IMR-90 (cell line): ENCODE measurements at regions not wholly inside any gene's neighbourhood (a gene's known extent, or its start where the extent isn't known, plus 50 kb on each side); places are given as distances from the start of the nearest gene placed in this dataset.

Source experiments
- ATAC-seq: fragments of 200-7000 bp; cut with Tn5 transposase; 2 replicates; pipeline ENCODE4 v1.9.1; 2020; ENCODE audit warnings: low read depth, mild to moderate bottlenecking, moderate library complexity
- BruUV-seq: library from RNA; stranded (reverse); fragments of 400-500 nt; replicated peaks from 2 replicates; lab custom pipeline; 2021; lab: Mats Ljungman, UMichigan
- CTCF ChIA-PET: fragments of 300-600 bp; formaldehyde crosslinking; extraction: SDS; loops from one replicate; lab custom pipeline; 2021; ENCODE audit warnings: antibody characterized with exemption; lab: Yijun Ruan, JAX
- POLR2A ChIA-PET: fragments of 300-600 bp; sonication (Branson Sonifier 250); formaldehyde crosslinking; loops from one replicate; lab custom pipeline; 2022; ENCODE audit warnings: antibody characterized with exemption; ENCODE audit not compliant: unreplicated experiment; lab: Charles Lee
- DNase-seq: peaks from one replicate; pipeline ENCODE4 v3.0.0; 2013
- H2AFZ ChIP-seq: replicated peaks from 2 replicates; pipeline ENCODE3; 2013; ENCODE audit warnings: low read length, mild to moderate bottlenecking; ENCODE audit not compliant: poor library complexity
- H2AK5ac ChIP-seq: 2 replicates; pipeline ENCODE4 v1.6.1; 2013; ENCODE audit warnings: low read depth, low read length, inconsistent platforms
- H2AK9ac ChIP-seq: replicated peaks from 2 replicates; pipeline ENCODE3; 2013; ENCODE audit warnings: mild to moderate bottlenecking, low read depth, low read length, moderate library complexity; ENCODE audit not compliant: poor library complexity
- H2BK120ac ChIP-seq: 2 replicates; pipeline ENCODE4 v1.6.1; 2013; ENCODE audit warnings: low read depth, low read length, inconsistent platforms
- H2BK15ac ChIP-seq: 3 replicates; pipeline ENCODE4 v1.6.1; 2013; ENCODE audit warnings: low read depth, low read length, inconsistent platforms
- H2BK20ac ChIP-seq: 2 replicates; pipeline ENCODE4 v1.6.1; 2013; ENCODE audit warnings: low read depth, mild to moderate bottlenecking, inconsistent platforms, low read length, moderate library complexity
- H2BK5ac ChIP-seq: 2 replicates; pipeline ENCODE4 v1.6.1; 2013; ENCODE audit warnings: mild to moderate bottlenecking, low read depth, low read length, inconsistent platforms; ENCODE audit not compliant: poor library complexity, severe bottlenecking
- H3K14ac ChIP-seq: replicated peaks from 2 replicates; pipeline ENCODE4 v1.6.1; 2013; ENCODE audit warnings: low read depth, low read length, inconsistent platforms
- H3K18ac ChIP-seq: 2 replicates; pipeline ENCODE4 v1.6.1; 2013; ENCODE audit warnings: low read depth, low read length, control low read depth
- H3K23ac ChIP-seq: 2 replicates; pipeline ENCODE4 v1.6.1; 2013; ENCODE audit warnings: low read depth, low read length, inconsistent platforms
- H3K27ac ChIP-seq: 2 replicates; pipeline ENCODE4 v1.5.1; 2013; ENCODE audit warnings: mild to moderate bottlenecking, control low read depth, low read length; ENCODE audit not compliant: insufficient read depth
- H3K27me3 ChIP-seq: 2 replicates; pipeline ENCODE4 v1.6.1; 2013; ENCODE audit warnings: low read length; ENCODE audit not compliant: control insufficient read depth, insufficient read depth
- H3K36me3 ChIP-seq: 2 replicates; pipeline ENCODE4 v1.6.1; 2013; ENCODE audit warnings: low read length, mixed read lengths; ENCODE audit not compliant: control insufficient read depth, insufficient read depth
- H3K4ac ChIP-seq: 2 replicates; pipeline ENCODE4 v1.6.1; 2013; ENCODE audit warnings: low read depth, low read length, inconsistent platforms
- H3K4me1 ChIP-seq: 2 replicates; pipeline ENCODE4 v1.6.1; 2013; ENCODE audit warnings: low read length, mixed read lengths; ENCODE audit not compliant: control insufficient read depth, insufficient read depth
- H3K4me2 ChIP-seq: 2 replicates; pipeline ENCODE4 v1.6.1; 2013; ENCODE audit warnings: low read depth, mild to moderate bottlenecking, control low read depth, low read length, moderate library complexity
- H3K4me3 ChIP-seq: 2 replicates; pipeline ENCODE4 v1.5.1; 2013; ENCODE audit warnings: low read depth, mild to moderate bottlenecking, control low read depth, low read length, moderate library complexity; ENCODE audit not compliant: insufficient read depth
- H3K56ac ChIP-seq: 2 replicates; pipeline ENCODE4 v1.6.1; 2013; ENCODE audit warnings: low read length, inconsistent platforms; ENCODE audit not compliant: insufficient read depth; ENCODE audit errors: extremely low read depth
- H3K79me1 ChIP-seq, 2 experiments: 2 replicates each; pipeline ENCODE4 v1.6.1; 2013; ENCODE audit warnings: low read length in 2 of 2, inconsistent platforms in 1 of 2, low read depth in 1 of 2
- H3K9ac ChIP-seq: 2 replicates; pipeline ENCODE4 v1.6.1; 2013; ENCODE audit warnings: low read depth, low read length, control low read depth
- H3K9me1 ChIP-seq: 2 replicates; pipeline ENCODE4 v1.6.1; 2013; ENCODE audit warnings: low read length, inconsistent platforms; ENCODE audit not compliant: insufficient read depth
- H3K9me3 ChIP-seq: 2 replicates; pipeline ENCODE4 v1.6.1; 2013; ENCODE audit warnings: low read length; ENCODE audit not compliant: control insufficient read depth, insufficient read depth
- H4K20me1 ChIP-seq: 2 replicates; pipeline ENCODE4 v1.6.1; 2013; ENCODE audit warnings: low read length, inconsistent platforms; ENCODE audit not compliant: insufficient read depth
- H4K5ac ChIP-seq: 2 replicates; pipeline ENCODE4 v1.6.1; 2013; ENCODE audit warnings: mild to moderate bottlenecking, low read depth, low read length, control low read depth
- H4K8ac ChIP-seq, 2 experiments: 2 replicates each; pipeline ENCODE4 v1.6.1; 2013; ENCODE audit warnings: low read depth in 2 of 2, low read length in 2 of 2, control low read depth in 1 of 2, inconsistent platforms in 1 of 2
- H4K91ac ChIP-seq: 2 replicates; pipeline ENCODE4 v1.6.1; 2013; ENCODE audit warnings: low read depth, low read length, inconsistent platforms; ENCODE audit not compliant: insufficient read depth
- BHLHE40 ChIP-seq: fragments of 150-350 bp; IDR thresholded peaks from 2 replicates; pipeline ENCODE4 v1.6.1; 2016; ENCODE audit warnings: mild to moderate bottlenecking, low read depth, low read length
- CEBPB ChIP-seq: IDR thresholded peaks from 2 replicates; pipeline ENCODE4 v1.6.1; 2012; ENCODE audit warnings: low read depth, low read length, improper control_type of control experiment
- CHD1 ChIP-seq: IDR thresholded peaks from 2 replicates; pipeline ENCODE4 v1.6.1; 2012; ENCODE audit warnings: low read depth, low read length, improper control_type of control experiment
- FOS ChIP-seq: fragments of 150-350 bp; IDR thresholded peaks from 2 replicates; pipeline ENCODE4 v1.6.1; 2016; ENCODE audit warnings: low read depth, low read length
- NFE2L2 ChIP-seq: fragments of 150-350 bp; IDR thresholded peaks from 2 replicates; pipeline ENCODE4 v1.6.1; 2016; ENCODE audit warnings: low read depth, mild to moderate bottlenecking, low read length
- RFX5 ChIP-seq: IDR thresholded peaks from 2 replicates; pipeline ENCODE4 v1.8.0; 2012; ENCODE audit warnings: low read depth, mild to moderate bottlenecking, low read length, moderate library complexity
- SMC3 ChIP-seq: fragments of 150-350 bp; IDR thresholded peaks from 2 replicates; pipeline ENCODE4 v1.6.1; 2016; ENCODE audit warnings: low read depth, mild to moderate bottlenecking, antibody characterized with exemption, low read length, moderate library complexity
- WGBS, 2 experiments: methylation state at CpG; one replicate each; pipeline versions ENCODE4 v1.1.5 to v1.1.7; 2013; ENCODE audit warnings: missing lambda C conversion rate in 2 of 2; ENCODE audit not compliant: insufficient read length in 1 of 2; ENCODE audit errors: extremely low coverage in 2 of 2; 5-methylcytosine and 5-hydroxymethylcytosine counted together
- dilution Hi-C: fragments of 300-500 bp; cut with HindIII; formaldehyde crosslinking; loops from one replicate; pipeline ENCODE4 v1.14.3; 2018; ENCODE audit warnings: low sequenced_read_pairs; ENCODE audit not compliant: unreplicated experiment
- in situ Hi-C: fragments of 300-500 bp; cut with MboI; formaldehyde crosslinking; loops from 3 replicates; pipeline ENCODE4 v1.14.3; 2019; ENCODE audit warnings: low sequenced_read_pairs, inconsistent platforms, mixed read lengths
- intact Hi-C: fragments of 100-400 bp; cut with micrococcal nuclease; formaldehyde crosslinking; loops from 2 replicates; pipeline ENCODE4 v1.10.0; 2022
- TF ChIP-seq, protein P1 (sequence below): conservative IDR thresholded peaks from 2 replicates; pipeline ENCODE4 v1.5.1; 2012; ENCODE audit warnings: mild to moderate bottlenecking, low read depth, low read length, improper control_type of control experiment
- TF ChIP-seq, protein P2 (sequence below): fragments of 150-350 bp; IDR thresholded peaks from 2 replicates; pipeline ENCODE4 v1.6.1; 2016; ENCODE audit warnings: low read depth, mild to moderate bottlenecking, low read length, moderate library complexity, borderline replicate concordance
- TF ChIP-seq, protein P3 (sequence below): fragments of 150-350 bp; IDR thresholded peaks from 2 replicates; pipeline ENCODE4 v1.6.1; 2017; ENCODE audit warnings: mild to moderate bottlenecking, antibody characterized with exemption, low read length, low read depth

DNA sequence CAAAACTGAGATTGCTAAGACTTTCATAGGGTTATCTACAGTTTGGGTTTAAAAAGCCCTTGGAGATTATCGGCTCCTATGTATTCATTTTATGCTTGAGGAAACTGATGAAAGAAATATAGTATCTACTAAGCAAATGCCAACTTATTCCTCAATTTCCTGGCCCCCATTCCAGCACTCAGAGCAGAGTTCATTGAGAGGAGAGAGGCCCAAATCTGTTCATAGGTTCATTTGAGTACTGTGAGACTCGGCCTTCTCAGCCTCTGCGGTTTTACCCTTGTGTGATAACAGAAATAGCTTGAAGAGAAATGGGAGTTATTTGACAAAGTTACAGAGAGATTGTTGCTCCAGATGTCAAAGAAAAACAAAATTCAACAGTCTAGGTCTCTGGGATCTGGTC, 226.7 kb upstream of the ARHGAP42 start:
- BruUV-seq: no TSS peak
- DNase-seq (no peak), ATAC-seq (no peak)
- dilution Hi-C loops: no loop called here
- H3K27ac ChIP-seq: no peak overlapping the region
- H3K36me3 ChIP-seq: no peaks in the 10 kb centered on the region
- no peaks in the 10 kb centered on the region for H3K4me1 ChIP-seq
- H3K9ac ChIP-seq: no peak overlapping the region
- no peak overlapping the region for H3K18ac ChIP-seq
- H2AFZ ChIP-seq: no peak overlapping the region
- WGBS, 2 experiments: no CpG with 5 or more reads among the region's 3 CpGs
- H4K5ac ChIP-seq: no peak overlapping the region
- H2BK20ac ChIP-seq: no peak overlapping the region
- no peak overlapping the region for H3K23ac ChIP-seq
- H3K4me2 ChIP-seq: no peak overlapping the region
- no peaks in the 10 kb centered on the region for H3K27me3 ChIP-seq
- H2BK120ac ChIP-seq: no peak overlapping the region
- intact Hi-C loops: no loop called here
- H2BK5ac ChIP-seq: no peak overlapping the region
- in situ Hi-C loops: no loop called here
- no peak overlapping the region for H3K56ac ChIP-seq
- CTCF ChIA-PET: no interaction called here
- H4K20me1 ChIP-seq: no peaks in the 10 kb centered on the region
- no peak overlapping the region for H3K4me3 ChIP-seq
- H3K14ac ChIP-seq: no peak overlapping the region
- H3K79me1 ChIP-seq: no peaks in the 10 kb centered on the region
- H3K9me3 ChIP-seq: no peaks in the 10 kb centered on the region
- no peak overlapping the region for H2AK9ac ChIP-seq
- no peak overlapping the region for H3K4ac ChIP-seq
- POLR2A ChIA-PET: no interaction called here
- no peak overlapping the region for H2AK5ac ChIP-seq
- no peak overlapping the region for H4K91ac ChIP-seq
- H2BK15ac ChIP-seq: no peak overlapping the region
- no peak for TF ChIP-seq NFE2L2
- no peak for TF ChIP-seq SMC3
- TF ChIP-seq, protein P1, sequence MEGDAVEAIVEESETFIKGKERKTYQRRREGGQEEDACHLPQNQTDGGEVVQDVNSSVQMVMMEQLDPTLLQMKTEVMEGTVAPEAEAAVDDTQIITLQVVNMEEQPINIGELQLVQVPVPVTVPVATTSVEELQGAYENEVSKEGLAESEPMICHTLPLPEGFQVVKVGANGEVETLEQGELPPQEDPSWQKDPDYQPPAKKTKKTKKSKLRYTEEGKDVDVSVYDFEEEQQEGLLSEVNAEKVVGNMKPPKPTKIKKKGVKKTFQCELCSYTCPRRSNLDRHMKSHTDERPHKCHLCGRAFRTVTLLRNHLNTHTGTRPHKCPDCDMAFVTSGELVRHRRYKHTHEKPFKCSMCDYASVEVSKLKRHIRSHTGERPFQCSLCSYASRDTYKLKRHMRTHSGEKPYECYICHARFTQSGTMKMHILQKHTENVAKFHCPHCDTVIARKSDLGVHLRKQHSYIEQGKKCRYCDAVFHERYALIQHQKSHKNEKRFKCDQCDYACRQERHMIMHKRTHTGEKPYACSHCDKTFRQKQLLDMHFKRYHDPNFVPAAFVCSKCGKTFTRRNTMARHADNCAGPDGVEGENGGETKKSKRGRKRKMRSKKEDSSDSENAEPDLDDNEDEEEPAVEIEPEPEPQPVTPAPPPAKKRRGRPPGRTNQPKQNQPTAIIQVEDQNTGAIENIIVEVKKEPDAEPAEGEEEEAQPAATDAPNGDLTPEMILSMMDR: no peak
- no peak for TF ChIP-seq FOS
- TF ChIP-seq, protein P2, sequence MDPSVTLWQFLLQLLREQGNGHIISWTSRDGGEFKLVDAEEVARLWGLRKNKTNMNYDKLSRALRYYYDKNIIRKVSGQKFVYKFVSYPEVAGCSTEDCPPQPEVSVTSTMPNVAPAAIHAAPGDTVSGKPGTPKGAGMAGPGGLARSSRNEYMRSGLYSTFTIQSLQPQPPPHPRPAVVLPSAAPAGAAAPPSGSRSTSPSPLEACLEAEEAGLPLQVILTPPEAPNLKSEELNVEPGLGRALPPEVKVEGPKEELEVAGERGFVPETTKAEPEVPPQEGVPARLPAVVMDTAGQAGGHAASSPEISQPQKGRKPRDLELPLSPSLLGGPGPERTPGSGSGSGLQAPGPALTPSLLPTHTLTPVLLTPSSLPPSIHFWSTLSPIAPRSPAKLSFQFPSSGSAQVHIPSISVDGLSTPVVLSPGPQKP: no peak
- no peak for TF ChIP-seq RFX5
- TF ChIP-seq, protein P3, sequence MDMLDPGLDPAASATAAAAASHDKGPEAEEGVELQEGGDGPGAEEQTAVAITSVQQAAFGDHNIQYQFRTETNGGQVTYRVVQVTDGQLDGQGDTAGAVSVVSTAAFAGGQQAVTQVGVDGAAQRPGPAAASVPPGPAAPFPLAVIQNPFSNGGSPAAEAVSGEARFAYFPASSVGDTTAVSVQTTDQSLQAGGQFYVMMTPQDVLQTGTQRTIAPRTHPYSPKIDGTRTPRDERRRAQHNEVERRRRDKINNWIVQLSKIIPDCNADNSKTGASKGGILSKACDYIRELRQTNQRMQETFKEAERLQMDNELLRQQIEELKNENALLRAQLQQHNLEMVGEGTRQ: no peak
- TF ChIP-seq CEBPB: no peak
- no peak for TF ChIP-seq CHD1
- no peak for TF ChIP-seq BHLHE40
- no peaks in the 10 kb centered on the region for H3K9me1 ChIP-seq
- H4K8ac ChIP-seq: no peak overlapping the region
